H1 (cell line): ENCODE measurements at regions not wholly inside any gene's neighbourhood (a gene's known extent, or its start where the extent isn't known, plus 50 kb on each side); places are given as distances from the start of the nearest gene placed in this dataset.

Source experiments
- CBX8 ChIP-seq: fragments of 300-800, 300-1000 bp; sonication (generic); IDR thresholded peaks from 2 replicates; pipeline ENCODE4 v1.7.1; 2016; ENCODE audit warnings: low read depth, low read length, borderline replicate concordance
- CHD7 ChIP-seq: fragments of 300-600 bp; sonication (generic); IDR thresholded peaks from 2 replicates; pipeline ENCODE4 v1.7.1; 2012; ENCODE audit warnings: low read length, moderate library complexity, mild to moderate bottlenecking, inconsistent platforms; ENCODE audit not compliant: insufficient replicate concordance
- E2F6 ChIP-seq: IDR thresholded peaks from 2 replicates; pipeline ENCODE4 v1.6.1; 2012; ENCODE audit warnings: inconsistent platforms
- EZH2 ChIP-seq: fragments of 200-600 bp; sonication (generic); IDR thresholded peaks from 2 replicates; pipeline ENCODE4 v1.7.1; 2012; ENCODE audit warnings: low read depth, mild to moderate bottlenecking, moderate library complexity, low read length, inconsistent platforms; ENCODE audit not compliant: severe bottlenecking
- MAX ChIP-seq: IDR thresholded peaks from 2 replicates; pipeline ENCODE4 v1.6.1; 2012; ENCODE audit warnings: inconsistent platforms
- POLR2AphosphoS5 ChIP-seq: IDR thresholded peaks from 2 replicates; pipeline ENCODE4 v1.6.1; 2011; ENCODE audit warnings: low read depth, low read length
- SP1 ChIP-seq: IDR thresholded peaks from 2 replicates; pipeline ENCODE4 v1.6.1; 2011; ENCODE audit warnings: low read depth, low read length
- SP4 ChIP-seq: IDR thresholded peaks from 2 replicates; pipeline ENCODE4 v1.6.1; 2012; ENCODE audit warnings: low read length, inconsistent platforms

- TF ChIP-seq CHD7: no peak
- no peak for TF ChIP-seq MAX
- no peak for TF ChIP-seq CBX8
- no peak for TF ChIP-seq E2F6
- TF ChIP-seq SP1: no peak
- no peak for TF ChIP-seq SP4
- no peak for TF ChIP-seq POLR2AphosphoS5
- no peak for TF ChIP-seq EZH2
These were observed 227.1 kb upstream of the JADE1 start (continued) for GRCh38 chr4:128582427-128582870.
